Neuronal stem cell (in vitro differentiated cells): ENCODE measurements at regions not wholly inside any gene's neighbourhood (a gene's known extent, or its start where the extent isn't known, plus 50 kb on each side); places are given as distances from the start of the nearest gene placed in this dataset.

Source experiments
- DNase-seq: peaks from one replicate; pipeline ENCODE4 v3.0.0-alpha.2; 2013; ENCODE audit warnings: low spot score
- H2AFZ ChIP-seq: one replicate; pipeline ENCODE4 v1.6.1; 2013; ENCODE audit warnings: mild to moderate bottlenecking, low read length, inconsistent platforms
- H2AK5ac ChIP-seq: 2 replicates; pipeline ENCODE4 v1.6.1; 2013; ENCODE audit warnings: low read depth, mild to moderate bottlenecking, inconsistent platforms, low read length, moderate library complexity, mixed read lengths
- H2BK120ac ChIP-seq: 2 replicates; pipeline ENCODE4 v1.6.1; 2013; ENCODE audit warnings: low read depth, mild to moderate bottlenecking, inconsistent platforms, low read length, moderate library complexity, mixed read lengths
- H2BK12ac ChIP-seq: one replicate; pipeline ENCODE4 v1.6.1; 2013; ENCODE audit warnings: low read length, inconsistent platforms
- H2BK15ac ChIP-seq: 2 replicates; pipeline ENCODE4 v1.6.1; 2013; ENCODE audit warnings: mild to moderate bottlenecking, low read length, inconsistent platforms, mixed read lengths
- H2BK5ac ChIP-seq: one replicate; pipeline ENCODE4 v1.6.1; 2013; ENCODE audit warnings: inconsistent platforms, mild to moderate bottlenecking, low read length, moderate library complexity
- H3K14ac ChIP-seq: one replicate; pipeline ENCODE4 v1.6.1; 2013; ENCODE audit warnings: low read length, inconsistent platforms
- H3K18ac ChIP-seq: 2 replicates; pipeline ENCODE4 v1.6.1; 2013; ENCODE audit warnings: low read length, inconsistent platforms
- H3K23ac ChIP-seq: 2 replicates; pipeline ENCODE4 v1.6.1; 2013; ENCODE audit warnings: low read depth, mild to moderate bottlenecking, mixed read lengths, low read length, inconsistent platforms; ENCODE audit not compliant: poor library complexity
- H3K27ac ChIP-seq: replicated peaks from 3 replicates; pipeline ENCODE4 v1.5.1; 2013; ENCODE audit warnings: low read length, inconsistent platforms
- H3K27me3 ChIP-seq, 3 experiments: 2 replicates each; pipeline ENCODE4 v1.6.1; 2013; ENCODE audit warnings: low read length in 3 of 3, mild to moderate bottlenecking in 2 of 3, inconsistent platforms in 1 of 3, low read depth in 1 of 3, mixed read lengths in 1 of 3, moderate library complexity in 1 of 3; ENCODE audit not compliant: control insufficient read depth in 3 of 3, insufficient read depth in 3 of 3
- H3K36me3 ChIP-seq, 2 donors: replicated peaks in 1 of 2; 2 replicates each; pipeline ENCODE4 v1.6.1; 2013; ENCODE audit warnings: low read length in 2 of 2; ENCODE audit not compliant: control insufficient read depth in 2 of 2, insufficient read depth in 2 of 2
- H3K4ac ChIP-seq: 2 replicates; pipeline ENCODE4 v1.6.1; 2013; ENCODE audit warnings: inconsistent platforms, mild to moderate bottlenecking, low read length, moderate library complexity
- H3K4me1 ChIP-seq, 2 donors: 1 replicate in 1 of 2; 2 replicates in 1 of 2; pipeline ENCODE4 v1.6.1; 2013; ENCODE audit warnings: low read length in 2 of 2, low read depth in 1 of 2; ENCODE audit not compliant: control insufficient read depth in 2 of 2, insufficient read depth in 1 of 2
- H3K4me2 ChIP-seq: one replicate; pipeline ENCODE4 v1.6.1; 2013; ENCODE audit warnings: mild to moderate bottlenecking, low read length, inconsistent platforms; ENCODE audit not compliant: insufficient read depth, poor library complexity, severe bottlenecking
- H3K4me3 ChIP-seq, 2 donors: 2 replicates each; pipeline ENCODE4 v1.5.1; 2013; ENCODE audit warnings: low read length in 2 of 2, mild to moderate bottlenecking in 2 of 2, inconsistent platforms in 1 of 2, moderate library complexity in 1 of 2
- H3K79me1 ChIP-seq: one replicate; pipeline ENCODE4 v1.6.1; 2013; ENCODE audit warnings: low read depth, mild to moderate bottlenecking, inconsistent platforms, low read length, moderate library complexity
- H3K9ac ChIP-seq: one replicate; pipeline ENCODE4 v1.6.1; 2013; ENCODE audit warnings: mild to moderate bottlenecking, low read depth, low read length, inconsistent platforms; ENCODE audit not compliant: poor library complexity
- H3K9me3 ChIP-seq, 2 donors: replicated peaks in 1 of 2; 2 replicates each; pipeline versions ENCODE3 to v1.6.1; 2013; ENCODE audit warnings: low read length in 2 of 2, mild to moderate bottlenecking in 2 of 2, inconsistent platforms in 1 of 2, low read depth in 1 of 2, mixed read lengths in 1 of 2, moderate library complexity in 1 of 2; ENCODE audit not compliant: control insufficient read depth in 2 of 2, insufficient read depth in 1 of 2
- H4K8ac ChIP-seq: one replicate; pipeline ENCODE4 v1.6.1; 2013; ENCODE audit warnings: low read depth, mild to moderate bottlenecking, inconsistent platforms, low read length, moderate library complexity
- H4K91ac ChIP-seq: one replicate; pipeline ENCODE4 v1.6.1; 2013; ENCODE audit warnings: low read length, low read depth, mild to moderate bottlenecking, inconsistent platforms; ENCODE audit not compliant: poor library complexity
- WGBS, 2 donors: extraction: QIAGEN DNeasy Blood & Tissue Kit; methylation state at CpG; one replicate each; pipeline ENCODE4 v1.1.7; 2013; ENCODE audit warnings: missing lambda C conversion rate in 2 of 2, mixed read lengths in 1 of 2; ENCODE audit not compliant: insufficient read length in 2 of 2, insufficient replicate concordance in 1 of 2; ENCODE audit errors: extremely low coverage in 2 of 2; 5-methylcytosine and 5-hydroxymethylcytosine counted together

DNA sequence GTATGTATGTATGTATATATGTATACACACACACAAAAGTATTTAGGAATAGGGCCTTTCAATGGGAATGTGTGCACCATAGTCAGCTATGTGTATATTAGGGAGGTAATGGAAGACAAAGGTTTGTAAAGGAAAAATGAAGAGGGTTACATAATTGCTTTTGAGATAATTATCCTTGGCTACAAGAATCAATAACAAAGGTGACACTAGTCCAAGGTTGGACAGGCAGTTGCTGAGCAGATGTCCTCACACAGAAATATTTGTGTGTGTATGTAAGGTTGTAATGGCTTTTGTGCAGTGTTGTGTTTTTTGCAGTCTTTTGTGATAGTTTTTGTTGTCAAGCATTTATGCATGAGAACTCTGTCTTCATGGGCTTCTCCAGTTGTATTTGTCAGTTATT lies 157.9 kb upstream of the MARCKS start:
- Histone ChIP-seq H3K18ac (no peak overlapping the region), H3K4me3 (no peak overlapping the region), H2BK120ac (no peak overlapping the region), H2BK5ac (no peak overlapping the region), H3K79me1 (no peaks in the 10 kb centered on the region), H3K9me3 (no peaks in the 10 kb centered on the region), H3K23ac (no peak overlapping the region), H2AFZ (no peak overlapping the region), H3K4me2 (no peak overlapping the region), H3K27ac (no peak overlapping the region), H3K4ac (no peak overlapping the region), H2AK5ac (no peak overlapping the region), H4K8ac (no peak overlapping the region), H4K91ac (no peak overlapping the region), H2BK15ac (no peak overlapping the region), H3K14ac (no peak overlapping the region), H3K27me3 (no peaks in the 10 kb centered on the region), H3K36me3 (no peaks in the 10 kb centered on the region), H3K4me1 (no peaks in the 10 kb centered on the region), H2BK12ac (no peak overlapping the region), H3K9ac (no peak overlapping the region)
- DNase-seq, result no peak

DNA sequence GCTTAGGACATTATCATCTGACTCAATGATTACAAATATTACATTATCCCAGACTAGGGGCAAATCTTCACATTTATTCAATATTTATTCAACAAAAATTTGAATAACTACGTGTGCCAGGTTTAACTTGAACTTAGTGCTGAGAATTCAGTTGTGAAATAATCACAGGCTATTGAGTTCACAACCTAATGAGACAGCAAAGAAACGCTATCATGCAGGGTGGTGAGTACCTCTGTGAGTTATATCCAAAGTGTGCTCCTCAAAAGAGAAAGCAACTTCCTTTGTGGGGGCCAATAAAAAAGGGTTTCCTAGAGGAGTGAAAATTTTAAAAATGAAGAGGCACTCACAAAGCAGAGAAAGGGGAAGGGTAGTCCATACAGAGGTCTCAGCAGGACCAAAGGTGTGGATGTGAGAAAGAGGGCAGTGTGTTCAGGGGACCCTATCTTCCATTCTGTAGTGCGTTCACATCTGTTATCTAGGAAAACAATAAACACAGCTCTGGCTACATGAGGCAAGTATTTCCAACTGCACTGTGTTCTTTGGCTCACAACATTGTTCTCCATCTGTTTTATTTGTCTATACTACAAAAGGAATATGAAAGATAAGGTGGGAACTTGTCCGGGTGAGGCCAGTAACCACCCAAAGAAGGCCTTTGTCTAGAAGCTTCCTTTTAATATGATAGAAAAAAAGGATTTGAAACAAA lies 155.4 kb upstream of the MARCKS start:
- H3K18ac ChIP-seq, result no peak overlapping the region
- no peak overlapping the region for H3K23ac ChIP-seq
- no peak overlapping the region for H2BK12ac ChIP-seq
- no peak overlapping the region for H3K4me3 ChIP-seq
- H3K4ac ChIP-seq, result no peak overlapping the region
- H2AK5ac ChIP-seq, result no peak overlapping the region
- H3K27me3 ChIP-seq, result no peaks in the 10 kb centered on the region
- no peaks in the 10 kb centered on the region for H3K79me1 ChIP-seq
- no CpG with 5 or more reads among the region's 4 CpGs for WGBS, 2 donors
- H3K4me2 ChIP-seq, result no peak overlapping the region
- H4K91ac ChIP-seq, result no peak overlapping the region
- H2BK15ac ChIP-seq, result no peak overlapping the region
- H2BK120ac ChIP-seq, result no peak overlapping the region
- peak overlapping the region; percentile 0 for H2AFZ ChIP-seq
- H2BK5ac ChIP-seq, result no peak overlapping the region
- H3K4me1 ChIP-seq, result no peaks in the 10 kb centered on the region
- no peak overlapping the region for H4K8ac ChIP-seq
- no peak overlapping the region for H3K9ac ChIP-seq
- DNase-seq, result no peak
- no peaks in the 10 kb centered on the region for H3K36me3 ChIP-seq
- no peak overlapping the region for H3K14ac ChIP-seq
- H3K9me3 ChIP-seq, result no peaks in the 10 kb centered on the region
- H3K27ac ChIP-seq, result no peak overlapping the region

DNA sequence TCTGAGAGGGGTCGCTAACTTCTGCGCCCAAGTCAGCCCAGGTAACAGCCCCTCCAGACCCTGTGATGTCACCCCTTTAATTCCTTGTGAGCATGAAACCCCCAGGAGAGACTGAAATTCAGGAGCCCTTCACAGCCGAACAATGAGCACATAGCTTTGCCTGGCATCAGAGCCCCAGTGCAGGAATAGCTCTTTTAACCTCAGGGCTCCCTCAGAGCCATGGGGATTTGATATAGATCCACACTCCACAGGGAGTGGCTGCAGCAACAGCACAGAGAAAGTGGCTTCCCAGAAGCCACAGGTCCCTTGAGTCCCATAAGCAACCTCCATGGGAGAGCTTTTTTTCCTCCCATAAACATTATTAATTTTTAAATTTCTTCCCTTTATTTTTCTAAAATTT lies 150.0 kb upstream of the MARCKS start:
- Histone ChIP-seq H3K4me3 (no peak overlapping the region), H2AK5ac (no peak overlapping the region), H2BK15ac (no peak overlapping the region), H3K27ac (no peak overlapping the region), H3K4me2 (no peak overlapping the region), H2AFZ (no peak overlapping the region), H4K8ac (no peak overlapping the region), H2BK12ac (no peak overlapping the region), H3K9ac (no peak overlapping the region), H2BK120ac (no peak overlapping the region), H2BK5ac (no peak overlapping the region), H4K91ac (no peak overlapping the region), H3K23ac (no peak overlapping the region), H3K14ac (no peak overlapping the region), H3K4ac (no peak overlapping the region), H3K27me3 (no peaks in the 10 kb centered on the region), H3K18ac (no peak overlapping the region), H3K4me1 (no peaks in the 10 kb centered on the region), H3K9me3 (no peaks in the 10 kb centered on the region), H3K79me1 (no peaks in the 10 kb centered on the region), H3K36me3 (no peaks in the 10 kb centered on the region)
- WGBS, 2 donors, result no CpG with 5 or more reads among the region's 3 CpGs
- no peak for DNase-seq

DNA sequence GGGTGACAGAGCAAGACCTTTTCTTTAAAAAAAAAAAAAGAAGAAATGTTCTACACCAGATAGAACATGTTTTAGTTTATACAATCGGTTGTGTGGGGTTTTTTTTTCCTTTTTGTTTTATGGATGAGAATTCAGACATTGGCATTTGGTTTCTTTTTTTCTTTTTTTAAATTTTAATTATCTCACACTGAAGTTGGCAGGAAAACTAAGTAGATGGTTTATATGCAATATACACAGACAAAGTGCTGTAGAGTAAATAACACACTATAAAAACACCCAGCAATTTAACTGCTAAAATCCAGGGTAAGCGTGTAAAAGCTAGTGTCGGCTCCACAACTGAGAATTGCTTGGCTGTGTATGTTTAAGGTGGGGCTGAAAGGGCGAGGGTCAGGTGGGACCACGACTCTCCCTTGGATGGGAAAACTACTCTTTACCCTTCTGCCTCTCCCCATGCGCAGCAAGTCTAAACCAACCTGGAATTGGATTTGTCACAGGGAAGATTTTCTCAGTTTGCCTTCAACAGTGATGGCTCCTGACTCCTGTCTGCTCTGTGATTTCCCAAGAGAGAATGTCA lies 147.1 kb upstream of the MARCKS start:
- Histone ChIP-seq H3K4ac (no peak overlapping the region), H4K91ac (no peak overlapping the region), H3K27ac (no peak overlapping the region), H3K14ac (no peak overlapping the region), H3K36me3 (no peaks in the 10 kb centered on the region), H3K9me3 (no peaks in the 10 kb centered on the region), H3K4me2 (no peak overlapping the region), H3K9ac (no peak overlapping the region), H3K79me1 (no peaks in the 10 kb centered on the region), H2AK5ac (no peak overlapping the region), H2BK15ac (no peak overlapping the region), H2BK12ac (no peak overlapping the region), H3K4me3 (no peak overlapping the region), H2BK5ac (no peak overlapping the region), H3K23ac (no peak overlapping the region), H3K27me3 (no peaks in the 10 kb centered on the region), H2BK120ac (no peak overlapping the region), H4K8ac (no peak overlapping the region), H2AFZ (peak overlapping the region; percentile 66), H3K4me1 (no peaks in the 10 kb centered on the region), H3K18ac (no peak overlapping the region)
- no CpG with 5 or more reads among the region's 6 CpGs for WGBS, 2 donors
- no peak for DNase-seq
